NCI-H345 treated with DMSO at 0.1 percent for 48 hours (cell line): ENCODE measurements at regions not wholly inside any gene's neighbourhood (a gene's known extent, or its start where the extent isn't known, plus 50 kb on each side); places are given as distances from the start of the nearest gene placed in this dataset.

Experiments
- DNase-seq: peaks from one replicate; lab custom pipeline; 2025; ENCODE audit not compliant: unreplicated experiment; lab: John Stamatoyannopoulos, UW

DNA sequence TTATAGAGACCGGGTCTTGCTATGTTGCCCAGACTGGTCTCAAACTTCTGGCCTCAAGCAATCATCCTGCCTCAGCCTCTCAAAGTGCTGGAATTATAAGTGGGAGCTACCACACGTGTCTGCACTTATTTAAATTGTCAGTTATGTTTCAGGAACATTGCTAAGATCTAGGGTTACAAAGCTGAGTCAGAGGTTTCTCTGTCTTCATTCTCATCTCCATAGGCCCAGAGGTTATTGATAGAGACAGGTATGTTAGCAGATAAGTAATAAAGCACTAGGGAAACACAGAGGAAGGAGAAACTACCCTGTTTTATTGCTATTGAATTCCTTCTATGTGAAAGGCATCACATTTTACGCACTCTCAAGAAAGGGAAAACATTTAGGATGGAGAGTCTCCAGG, 214.1 kb downstream of the REEP3 start:
- no peak for DNase-seq

DNA sequence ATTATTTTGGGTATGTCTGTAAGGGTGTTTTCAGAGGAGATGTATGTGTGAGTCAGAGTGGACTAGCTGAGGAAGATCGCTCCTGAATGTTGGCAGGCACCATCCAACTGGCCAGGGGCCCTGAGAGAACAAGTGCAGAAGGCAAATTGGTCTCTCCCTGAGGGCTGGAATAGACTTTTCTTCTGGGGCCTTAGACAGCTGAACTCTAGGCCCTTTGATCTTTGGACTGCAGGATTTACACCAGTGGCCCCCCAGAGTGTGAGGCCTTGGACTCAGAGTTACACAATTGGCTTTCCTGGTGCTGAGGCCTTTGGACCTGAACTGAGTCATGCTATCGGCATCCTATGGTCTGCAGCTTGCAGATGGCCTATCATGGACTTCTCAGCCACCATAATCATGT, 217.2 kb downstream of the REEP3 start:
- DNase-seq, result no peak

DNA sequence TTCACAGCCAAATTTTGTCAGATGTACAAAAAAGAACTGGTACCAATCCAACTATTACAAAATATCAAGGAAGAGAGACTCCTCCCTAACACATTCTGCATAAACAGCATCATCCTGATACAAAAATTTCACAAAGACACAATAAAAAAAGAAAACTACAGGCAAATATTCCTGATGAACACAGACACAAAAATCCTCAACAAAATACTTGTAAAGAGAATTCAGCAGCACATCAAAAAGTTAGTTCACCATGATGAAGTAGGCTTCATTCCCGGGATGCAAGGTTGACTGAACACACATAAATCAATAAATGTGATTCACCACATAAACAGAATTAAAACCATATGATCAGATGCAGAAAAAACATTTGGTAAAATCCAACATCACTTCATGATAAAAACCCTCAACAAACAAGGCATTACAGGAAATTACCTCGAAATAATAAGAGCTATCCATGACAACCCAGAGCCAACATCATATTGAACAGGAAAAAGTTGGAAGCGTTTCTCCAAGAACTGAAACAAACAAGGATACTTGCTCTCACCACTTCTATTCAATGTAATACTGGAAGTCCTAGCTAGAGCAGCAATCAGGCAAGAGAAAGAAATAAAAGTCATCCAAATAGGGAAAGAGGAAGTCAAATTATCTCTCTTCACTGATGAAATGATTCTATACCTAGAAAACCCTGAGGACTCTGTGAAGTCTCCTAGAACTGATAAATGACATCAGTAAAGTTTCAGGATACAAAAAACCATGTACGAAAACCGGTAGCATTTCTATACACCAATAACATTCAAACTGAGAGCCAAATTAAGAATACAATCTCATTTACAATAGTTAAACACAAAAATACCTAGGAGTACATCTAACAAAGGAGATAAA, 223.1 kb downstream of the REEP3 start:
- DNase-seq, result no peak

DNA sequence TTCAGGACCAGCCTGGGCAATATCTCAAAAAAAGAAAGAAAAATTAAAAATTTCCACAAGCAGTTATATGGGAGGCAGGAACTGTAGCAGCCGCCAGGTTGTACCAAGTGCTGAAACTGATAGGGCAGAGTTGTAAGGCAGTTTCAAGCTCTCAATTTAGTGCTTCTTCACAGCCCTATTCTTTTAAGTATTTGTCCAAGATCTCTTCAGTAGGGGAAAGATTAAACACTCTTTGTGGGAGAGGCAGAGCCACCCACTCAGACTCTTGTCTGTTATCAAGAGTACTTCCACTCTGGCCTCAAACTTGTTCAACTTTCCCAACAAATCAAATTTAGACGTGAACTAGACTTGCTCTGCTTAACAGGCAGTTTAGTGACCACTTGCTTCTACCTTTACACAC, 228.7 kb downstream of the REEP3 start:
- no peak for DNase-seq

DNA sequence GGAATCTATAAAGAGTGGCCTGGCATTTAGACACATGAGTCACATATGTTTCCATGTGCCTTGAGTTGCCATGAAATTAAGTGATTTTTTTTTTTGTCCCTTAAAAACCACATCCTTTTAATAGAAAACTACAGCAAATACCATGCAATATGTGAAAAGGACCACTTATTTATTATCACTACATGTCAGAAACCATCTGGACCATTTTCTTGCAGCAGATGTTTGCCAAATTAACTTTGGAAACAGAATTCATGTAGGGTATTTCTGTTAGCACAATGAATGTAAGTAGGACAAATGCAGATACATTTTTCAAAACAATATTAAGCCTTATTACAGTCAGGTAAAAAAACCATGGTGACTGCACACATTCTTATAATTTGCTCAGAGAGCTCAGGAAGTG, 230.6 kb downstream of the REEP3 start:
- no peak for DNase-seq

DNA sequence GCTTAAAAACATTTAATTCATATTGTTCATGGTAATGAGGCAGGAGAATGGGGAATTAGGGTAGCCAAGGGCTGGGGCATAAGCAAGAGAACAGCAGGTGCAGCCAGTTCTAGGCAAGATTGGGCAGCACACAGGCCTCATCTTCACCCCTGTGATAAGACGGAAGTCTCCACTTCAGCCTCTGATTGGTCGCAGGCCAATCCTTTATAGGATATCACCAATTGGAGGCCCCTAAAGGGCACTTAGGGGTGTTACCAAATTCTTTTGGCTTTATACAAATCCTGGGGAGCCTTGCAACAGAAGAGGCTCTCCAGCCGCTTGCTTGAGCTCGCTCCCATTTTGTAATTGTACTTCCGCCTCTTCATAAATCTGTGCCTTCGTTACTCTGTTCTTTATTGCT, 231.1 kb downstream of the REEP3 start:
- no peak for DNase-seq

DNA sequence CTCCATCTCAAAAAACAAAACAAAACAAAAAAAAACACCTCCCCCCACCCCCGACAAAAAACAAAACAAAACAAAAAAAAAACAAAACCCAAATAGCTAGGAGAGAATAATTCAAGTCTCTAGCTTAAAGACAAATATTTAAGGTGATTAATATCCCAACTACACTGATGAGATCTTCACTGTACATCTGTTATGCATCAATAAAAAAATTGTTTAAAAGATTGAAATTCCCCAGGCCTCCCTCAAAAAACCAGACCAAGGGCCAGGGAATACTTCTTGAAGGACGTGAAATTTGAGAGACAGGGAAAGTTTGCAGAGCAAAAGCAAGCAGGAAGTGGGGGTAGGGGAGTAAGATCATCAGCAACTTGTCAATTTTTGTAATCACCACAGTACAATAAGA, 232.6 kb downstream of the REEP3 start:
- DNase-seq, result no peak

DNA sequence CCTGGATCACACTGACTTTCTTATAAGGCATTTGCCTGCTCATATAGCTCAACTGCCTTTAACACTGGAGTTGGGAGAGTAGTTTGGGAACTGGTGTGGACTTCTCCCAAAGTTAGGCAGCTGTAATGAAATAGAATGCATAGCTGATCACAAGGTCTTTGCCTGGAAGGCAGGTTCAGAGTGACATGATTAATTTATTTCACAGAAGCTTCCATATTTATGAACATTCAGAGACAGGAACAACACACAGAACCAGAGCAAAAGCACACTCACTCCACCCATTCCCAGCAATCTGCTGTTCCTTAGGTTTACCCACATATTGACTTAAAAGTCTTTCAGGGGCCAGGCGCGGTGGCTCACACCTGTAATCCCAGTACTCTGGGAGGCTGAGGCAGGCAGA, 234.2 kb downstream of the REEP3 start:
- no peak for DNase-seq

DNA sequence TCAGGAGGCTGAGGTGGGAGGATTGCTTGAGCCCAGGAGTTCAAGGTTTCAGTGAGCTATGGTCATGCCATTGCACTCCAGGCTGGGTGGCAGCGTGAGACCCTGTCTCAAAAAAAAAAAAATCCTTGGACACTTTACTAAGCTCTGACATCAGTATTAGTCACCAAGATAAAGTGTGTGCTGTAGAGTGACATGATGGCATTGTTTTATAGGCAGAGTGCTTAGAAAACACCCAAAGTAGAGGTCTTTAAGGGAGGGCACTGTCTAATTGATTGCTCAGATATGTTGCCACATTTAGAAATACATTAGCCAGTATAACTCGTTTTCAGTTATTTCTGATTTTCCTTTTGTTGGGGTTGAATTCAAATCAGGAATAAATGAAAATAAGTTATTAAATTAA, 235.9 kb downstream of the REEP3 start:
- DNase-seq, result no peak

DNA sequence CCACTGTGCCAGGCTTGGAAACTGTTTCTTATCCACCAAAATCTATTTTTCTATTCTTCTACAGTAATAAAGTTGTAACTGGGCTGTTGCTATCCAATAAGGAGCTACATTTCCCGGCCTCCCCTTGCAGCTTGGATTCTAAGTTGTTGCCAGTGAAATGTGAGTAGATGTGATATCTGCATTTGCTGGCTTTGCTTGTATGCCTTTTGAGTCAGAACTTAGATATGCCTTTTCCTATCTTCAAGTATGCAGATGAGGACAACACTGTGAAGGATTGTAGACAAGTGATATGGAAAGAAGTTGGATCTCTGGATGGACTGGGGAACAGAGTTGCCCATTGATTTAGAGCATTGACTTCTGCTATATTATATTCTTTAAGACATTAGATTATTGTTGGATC, 236.9 kb downstream of the REEP3 start:
- DNase-seq, result no peak

DNA sequence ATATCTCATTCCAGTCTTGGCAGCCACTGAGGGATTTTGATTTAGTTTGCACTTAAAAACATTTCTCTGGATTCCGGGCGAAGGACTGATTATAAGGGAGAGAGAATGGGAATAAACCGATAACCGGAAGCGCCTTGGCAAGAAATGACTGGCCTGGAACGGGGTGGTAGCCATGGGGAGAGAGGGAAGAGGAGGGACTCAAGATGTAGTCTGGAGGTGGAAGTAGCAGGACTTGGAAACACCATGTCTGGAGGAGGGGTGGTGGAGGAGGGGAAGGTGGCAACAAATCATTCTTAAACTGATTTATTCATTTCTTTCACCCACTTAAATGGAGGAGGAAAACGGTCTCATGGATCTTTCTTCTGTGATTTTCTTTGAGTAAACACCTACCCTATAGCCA, 238.1 kb downstream of the REEP3 start:
- DNase-seq, result no peak

DNA sequence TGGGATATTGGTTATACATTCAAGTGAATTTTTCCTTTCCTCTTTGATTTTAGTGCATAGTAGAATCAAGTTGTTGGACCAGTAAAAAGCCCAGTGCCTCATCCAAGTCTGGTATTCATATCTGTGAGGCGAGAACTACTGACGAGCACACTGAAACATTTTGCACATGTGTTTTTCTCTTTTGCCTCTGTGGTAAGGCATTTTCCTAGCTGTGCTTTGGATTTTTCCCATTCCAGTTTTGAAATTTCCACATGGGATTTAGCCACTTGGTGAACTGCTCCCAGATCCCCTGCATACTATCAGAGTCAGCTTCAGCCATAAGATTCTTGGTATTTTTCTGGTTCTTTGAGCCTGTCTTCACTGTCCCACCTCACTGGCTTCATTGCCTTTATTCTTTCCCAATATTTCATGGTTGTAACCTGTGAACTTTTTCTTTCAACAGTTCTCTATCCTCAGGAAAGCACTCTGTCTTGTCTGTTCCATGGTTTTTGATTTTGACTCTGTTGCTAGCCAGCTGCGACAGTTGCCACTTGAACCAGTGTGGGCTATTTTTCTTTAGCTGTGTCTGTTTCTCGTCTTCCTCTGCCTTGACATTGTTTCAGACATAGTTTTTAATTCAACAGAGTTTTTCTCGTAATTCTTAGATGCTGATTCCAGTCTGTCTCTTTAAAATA, 239.0 kb downstream of the REEP3 start:
- no peak for DNase-seq

DNA sequence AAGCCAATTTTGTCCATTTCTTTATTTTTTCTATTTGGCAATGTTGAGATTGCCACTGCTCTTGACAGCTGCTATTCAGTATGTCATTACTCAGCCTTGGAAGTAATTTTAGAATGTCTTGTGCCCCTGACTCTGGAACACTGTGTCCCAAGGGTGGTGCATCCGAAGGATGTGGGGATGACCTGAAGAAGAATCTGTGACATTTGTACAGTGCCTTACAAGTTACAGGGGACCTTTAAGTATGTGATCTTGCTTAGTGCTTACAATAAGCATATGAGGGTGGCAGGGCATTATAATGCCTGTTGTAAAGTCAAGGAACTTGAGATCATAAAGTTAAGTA, 239.5 kb downstream of the REEP3 start:
- no peak for DNase-seq

DNA sequence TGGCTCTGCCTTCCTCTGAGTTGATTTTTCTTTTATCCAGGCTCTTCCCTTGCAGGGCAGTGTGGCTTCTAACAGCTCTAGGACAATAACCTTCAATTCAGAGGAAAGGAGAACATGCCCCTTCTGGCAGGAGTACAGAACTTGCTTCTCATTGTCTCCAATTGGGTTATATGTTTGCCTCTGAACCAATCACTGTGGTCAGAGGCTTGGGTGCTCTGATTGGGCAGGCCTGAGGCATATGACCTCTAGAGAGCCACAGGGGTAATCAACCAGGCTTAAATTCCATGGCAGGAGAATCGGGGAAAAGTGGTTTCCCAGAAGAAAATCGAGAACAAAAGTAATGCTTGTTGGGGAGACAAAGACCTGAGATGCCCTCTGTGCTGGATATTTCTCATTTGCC, 240.0 kb downstream of the REEP3 start:
- no peak for DNase-seq

DNA sequence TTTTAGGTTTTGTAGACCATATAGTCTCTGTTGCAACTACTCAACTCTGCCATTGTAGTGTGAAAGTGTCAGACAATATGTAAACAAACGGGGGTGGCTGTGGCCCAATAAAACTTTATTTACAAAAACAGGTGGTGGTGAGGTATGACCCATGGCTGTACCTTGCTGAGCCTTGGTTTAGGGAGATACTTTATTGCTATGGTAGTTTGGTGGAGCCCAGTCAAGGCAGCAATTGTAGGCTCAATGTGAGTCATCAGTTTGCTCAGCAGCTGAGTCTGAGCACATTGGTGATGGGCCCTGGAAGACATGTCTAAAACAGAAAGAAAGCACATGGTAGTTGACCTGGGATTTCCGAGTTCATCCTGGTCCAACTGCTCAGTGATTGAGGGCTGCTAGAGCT, 242.5 kb downstream of the REEP3 start:
- no peak for DNase-seq

DNA sequence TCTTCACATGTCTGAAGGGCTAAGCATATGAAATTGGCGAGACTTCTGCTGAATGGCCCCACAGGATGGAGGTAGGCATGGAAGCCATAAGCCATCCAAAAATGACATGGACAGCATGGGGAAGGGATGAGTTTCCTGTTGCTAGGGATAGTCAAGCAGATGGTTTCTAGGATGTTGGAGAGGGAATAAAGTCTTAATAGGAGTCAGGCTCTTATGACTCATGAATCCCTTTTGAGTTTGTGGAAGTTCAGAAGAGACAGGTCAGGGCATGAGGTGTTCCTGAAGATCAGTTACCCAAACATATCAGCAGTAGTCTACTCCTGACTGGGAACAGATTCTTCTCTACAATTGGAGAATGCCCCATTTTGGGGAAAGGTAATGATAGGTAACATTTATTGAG, 243.9 kb downstream of the REEP3 start:
- no peak for DNase-seq

DNA sequence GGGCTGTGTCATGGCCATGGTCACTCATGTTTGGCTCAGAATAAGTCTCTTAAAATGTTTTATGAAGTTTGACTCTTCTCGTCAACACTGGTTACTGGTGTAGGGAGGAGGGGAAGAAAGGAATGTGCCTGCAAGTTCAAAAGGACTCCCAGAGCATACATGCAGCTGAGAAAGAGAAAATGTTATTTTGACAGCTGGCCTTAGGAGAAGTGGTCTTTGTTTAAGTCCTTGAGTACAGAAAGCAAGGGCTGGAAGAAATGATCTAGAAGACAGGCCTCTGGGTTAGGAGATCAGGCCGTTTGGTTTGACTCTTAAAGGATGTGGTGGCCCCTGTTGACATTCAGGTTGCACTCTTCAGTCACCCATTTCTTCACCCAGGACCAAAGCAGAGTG, 245.5 kb downstream of the REEP3 start:
- DNase-seq, result no peak

DNA sequence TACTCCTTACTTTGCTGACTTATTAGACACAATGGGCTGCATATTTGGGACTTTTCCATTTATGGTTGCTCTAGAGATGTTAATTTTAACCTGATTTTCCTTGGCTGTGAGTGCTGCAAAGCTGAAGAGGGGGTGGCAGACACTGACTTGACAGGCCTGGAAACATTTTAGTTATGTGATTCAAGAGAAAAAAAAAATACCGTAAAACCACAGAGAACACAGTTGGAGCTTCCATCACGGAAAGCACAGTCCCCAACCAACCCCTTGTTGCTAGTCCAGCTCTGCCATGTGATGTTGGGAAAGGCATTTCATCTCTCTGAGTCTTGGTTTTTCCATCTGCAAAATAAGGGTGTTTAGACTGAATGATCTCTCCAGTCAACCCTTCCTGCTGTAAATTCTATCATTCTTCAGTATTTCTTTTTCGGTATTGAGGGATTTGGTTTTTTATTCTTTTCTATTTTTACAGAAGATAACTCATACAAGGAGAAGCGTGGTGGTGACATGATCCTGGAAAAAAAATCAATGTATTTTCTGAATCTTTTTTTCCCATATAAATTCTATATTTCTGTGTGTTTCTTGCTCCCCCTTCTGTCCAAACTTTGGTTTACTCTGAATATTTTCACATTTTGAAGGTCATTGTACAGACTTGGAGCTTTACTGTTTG, 246.1 kb downstream of the REEP3 start:
- DNase-seq, result no peak

DNA sequence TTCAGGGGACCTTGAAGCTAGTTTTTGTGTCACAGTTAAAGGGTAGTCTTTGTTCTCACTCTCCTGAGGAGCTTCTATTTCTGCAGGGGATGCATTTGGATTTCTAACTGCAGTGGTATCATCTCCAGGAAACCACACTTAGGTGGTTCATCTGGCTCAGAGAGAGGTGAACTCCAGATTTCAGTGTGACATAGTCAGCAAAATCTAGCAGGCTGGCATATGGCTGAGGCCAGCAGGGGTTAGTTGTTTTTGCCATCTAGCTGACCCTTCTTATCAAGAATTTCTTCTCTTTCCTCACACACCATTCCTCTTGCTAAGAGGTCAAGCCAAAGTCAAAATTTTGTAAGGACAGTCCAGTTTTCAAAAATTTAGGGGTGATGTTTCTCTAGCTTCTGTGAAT, 248.2 kb downstream of the REEP3 start:
- no peak for DNase-seq

DNA sequence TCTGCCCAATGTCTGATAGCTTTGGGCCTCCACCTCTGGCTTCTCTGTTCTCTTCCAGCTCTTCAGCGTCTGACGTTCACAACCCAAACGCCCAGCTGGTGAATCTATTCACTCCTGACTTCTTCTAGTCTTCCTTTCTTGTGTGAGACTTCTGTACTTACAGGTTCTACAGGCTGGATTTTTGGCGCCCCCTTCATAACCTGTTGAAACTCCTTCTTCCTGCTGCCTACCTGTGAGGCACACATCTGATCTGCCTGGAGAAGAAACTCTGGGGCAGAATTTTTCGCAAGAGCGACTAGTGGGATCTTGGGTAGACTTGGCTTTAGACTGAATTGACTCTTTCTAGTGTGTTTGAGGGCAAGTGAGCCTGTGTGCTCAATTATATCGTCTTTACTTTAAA, 249.3 kb downstream of the REEP3 start:
- DNase-seq, result no peak

DNA sequence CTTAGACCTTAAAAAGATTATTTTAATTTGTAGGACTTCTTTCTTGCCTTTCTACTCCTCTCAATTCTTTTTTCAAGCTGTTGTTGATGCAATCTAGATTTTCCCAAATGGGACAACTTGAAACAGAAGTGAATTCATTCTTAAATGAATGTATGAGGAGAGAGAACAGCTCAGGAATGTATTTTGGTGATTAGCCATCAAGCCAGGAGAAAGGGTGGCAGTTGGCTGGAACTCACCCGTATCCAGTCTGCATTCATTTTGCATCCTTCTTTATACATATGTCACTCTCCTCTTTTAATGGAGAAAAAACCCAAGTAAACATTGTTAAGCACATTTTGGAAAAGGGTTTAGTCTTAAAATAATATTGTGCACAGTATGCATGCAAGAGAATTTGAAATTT, 251.3 kb downstream of the REEP3 start:
- no peak for DNase-seq

DNA sequence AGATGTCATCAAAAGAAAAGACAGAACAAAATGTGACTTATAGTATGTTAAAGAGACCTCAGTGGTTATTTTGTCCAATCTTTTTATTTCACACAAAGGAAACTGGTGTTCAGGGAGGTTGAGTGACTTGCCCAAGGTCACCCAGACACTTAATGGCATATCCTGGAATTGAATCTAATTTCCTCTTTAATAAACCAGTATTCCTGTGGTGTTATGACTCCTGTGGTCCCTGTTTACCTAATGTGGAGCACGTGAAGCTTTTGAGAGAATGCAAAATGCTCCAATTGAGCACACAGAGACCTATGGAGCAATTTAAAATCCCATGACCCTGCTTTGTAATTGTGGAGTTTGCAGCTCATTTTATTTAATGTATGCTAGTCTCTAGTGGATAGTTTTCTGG, 251.9 kb downstream of the REEP3 start:
- no peak for DNase-seq
